Esophagus squamous epithelium (tissue), 5 donors: ENCODE measurements at regions not wholly inside any gene's neighbourhood (a gene's known extent, or its start where the extent isn't known, plus 50 kb on each side); places are given as distances from the start of the nearest gene placed in this dataset.

Experiments
- DNase-seq: peaks from one replicate; lab custom pipeline; 2025; lab: John Stamatoyannopoulos, UW
- H3K27ac ChIP-seq, 4 donors: fragments of 200-600 bp; sonication (generic); one replicate each; pipeline ENCODE4 v1.5.1; 2016 to 2019; ENCODE audit warnings: mild to moderate bottlenecking in 1 of 4
- H3K27me3 ChIP-seq, 4 donors: fragments of 200-600 bp; sonication (generic); 1 replicate in 3 of 4; 2 replicates in 1 of 4; pipeline versions ENCODE4 v1.5.1 to v1.6.0; 2017 to 2021; ENCODE audit warnings: antibody characterized with exemption in 1 of 4
- H3K36me3 ChIP-seq, 3 donors: fragments of 200-600 bp; sonication (generic); one replicate each; pipeline ENCODE4 v1.5.1; 2016 to 2019
- H3K4me1 ChIP-seq, 3 donors: fragments of 200-600 bp; sonication (generic); one replicate each; pipeline ENCODE4 v1.5.1; 2017 to 2019
- H3K4me3 ChIP-seq, 4 donors: fragments of 200-600 bp; sonication (generic); 1 replicate in 3 of 4; 2 replicates in 1 of 4; pipeline ENCODE4 v1.5.1; 2016 to 2019; ENCODE audit warnings: mild to moderate bottlenecking in 2 of 4, moderate library complexity in 1 of 4
- H3K9me3 ChIP-seq, 3 donors: fragments of 200-600 bp; sonication (generic); one replicate each; pipeline ENCODE4 v1.5.1; 2016 to 2019
- POLR2A ChIP-seq, 4 donors: fragments of 450-650 bp; IDR thresholded peaks; one replicate each; pipeline ENCODE4 v1.6.1; 2017; ENCODE audit warnings: antibody characterized with exemption in 4 of 4, mild to moderate bottlenecking in 4 of 4, moderate library complexity in 3 of 4
- WGBS, 2 donors: methylation state at CpG; one replicate each; pipeline ENCODE4 v1.1.5; 2018; 5-methylcytosine and 5-hydroxymethylcytosine counted together
- intact Hi-C: fragments of 100-400 bp; cut with DNase I; formaldehyde crosslinking; loops from one replicate; pipeline ENCODE4 v1.15.0; 2022
- TF ChIP-seq, protein P1 (sequence below), 6 experiments: fragments of 450-650 bp in 4 of 6; fragments of 200-600 bp in 2 of 6; sonication (generic) in 2 of 6; IDR thresholded peaks; one replicate each; pipeline ENCODE4 v1.5.1; 2016 to 2019; ENCODE audit warnings: antibody characterized with exemption in 6 of 6, mild to moderate bottlenecking in 4 of 6, moderate library complexity in 4 of 6
- donor health status: DM: yes; HTN: yes; CAD: no.

DNA sequence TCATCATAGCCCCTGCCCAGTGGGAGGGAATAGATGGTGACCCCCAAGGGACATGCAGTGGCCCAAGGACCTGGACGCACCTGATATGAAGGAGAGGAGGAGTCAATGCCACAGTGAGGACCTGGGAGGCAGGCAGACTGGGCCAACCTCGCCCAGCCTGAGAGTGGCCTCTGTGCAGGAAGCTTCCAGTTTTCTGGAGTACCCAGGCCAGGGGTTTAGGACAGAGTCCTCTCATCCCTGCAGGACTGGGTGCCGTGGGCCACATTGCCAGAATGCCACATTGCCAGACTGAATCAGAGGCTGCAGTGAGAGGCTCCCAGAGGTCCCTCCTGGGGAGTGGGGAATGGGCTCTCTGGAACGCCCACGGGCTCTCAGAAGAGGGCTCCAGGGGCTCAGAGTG lies 82.9 kb upstream of the VSTM2B start:
- H3K4me3 ChIP-seq, result no peak overlapping the region
- peaks cover 0 to 9% (median 0%) of the 10 kb centered on the region in 3 donors for H3K9me3 ChIP-seq
- H3K4me1 ChIP-seq, result no peaks in the 10 kb centered on the region
- 64% methylated on average over 5 of the region's 5 CpGs; no CpG with 5 or more reads in 1 of the 2 donors for WGBS, 2 donors
- no peak for DNase-seq
- intact Hi-C loops, result no loop called here
- H3K36me3 ChIP-seq, result no peaks in the 10 kb centered on the region
- no peak overlapping the region for H3K27ac ChIP-seq
- no peaks in the 10 kb centered on the region for H3K27me3 ChIP-seq
- TF ChIP-seq POLR2A (IDR thresholded peaks at IDR 0.05), result no peak
- TF ChIP-seq, protein P1, sequence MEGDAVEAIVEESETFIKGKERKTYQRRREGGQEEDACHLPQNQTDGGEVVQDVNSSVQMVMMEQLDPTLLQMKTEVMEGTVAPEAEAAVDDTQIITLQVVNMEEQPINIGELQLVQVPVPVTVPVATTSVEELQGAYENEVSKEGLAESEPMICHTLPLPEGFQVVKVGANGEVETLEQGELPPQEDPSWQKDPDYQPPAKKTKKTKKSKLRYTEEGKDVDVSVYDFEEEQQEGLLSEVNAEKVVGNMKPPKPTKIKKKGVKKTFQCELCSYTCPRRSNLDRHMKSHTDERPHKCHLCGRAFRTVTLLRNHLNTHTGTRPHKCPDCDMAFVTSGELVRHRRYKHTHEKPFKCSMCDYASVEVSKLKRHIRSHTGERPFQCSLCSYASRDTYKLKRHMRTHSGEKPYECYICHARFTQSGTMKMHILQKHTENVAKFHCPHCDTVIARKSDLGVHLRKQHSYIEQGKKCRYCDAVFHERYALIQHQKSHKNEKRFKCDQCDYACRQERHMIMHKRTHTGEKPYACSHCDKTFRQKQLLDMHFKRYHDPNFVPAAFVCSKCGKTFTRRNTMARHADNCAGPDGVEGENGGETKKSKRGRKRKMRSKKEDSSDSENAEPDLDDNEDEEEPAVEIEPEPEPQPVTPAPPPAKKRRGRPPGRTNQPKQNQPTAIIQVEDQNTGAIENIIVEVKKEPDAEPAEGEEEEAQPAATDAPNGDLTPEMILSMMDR (IDR thresholded peaks at IDR 0.05), result no peak

DNA sequence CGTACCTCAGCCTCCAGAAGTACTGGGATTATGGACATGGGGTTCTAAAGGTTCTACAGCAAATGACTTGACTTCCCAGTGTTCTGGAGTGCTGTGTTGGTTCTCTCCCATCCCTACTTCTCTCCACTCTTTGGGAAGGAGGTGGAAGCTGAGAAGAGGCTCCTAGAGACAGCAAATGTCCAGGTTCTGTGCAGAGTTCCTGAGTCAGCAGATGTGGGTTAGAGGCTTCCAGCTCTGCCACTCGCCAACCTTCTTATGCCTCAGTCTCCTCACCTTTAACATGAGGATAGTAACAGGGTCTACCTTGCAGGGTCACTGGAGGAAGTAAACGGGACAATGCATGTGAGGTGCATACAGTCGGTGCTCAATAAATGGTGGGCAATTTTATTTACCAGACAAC lies 80.5 kb upstream of the VSTM2B start:
- Histone ChIP-seq H3K9me3 (peaks cover 0 to 4% (median 0%) of the 10 kb centered on the region in 3 donors), H3K27me3 (no peaks in the 10 kb centered on the region), H3K4me3 (no peak overlapping the region), H3K27ac (no peak overlapping the region), H3K36me3 (no peaks in the 10 kb centered on the region), H3K4me1 (no peaks in the 10 kb centered on the region)
- intact Hi-C loops, result no loop called here
- DNase-seq, result no peak
- TF ChIP-seq, protein P1 (IDR thresholded peaks at IDR 0.05), result no peak
- no peak for TF ChIP-seq POLR2A (IDR thresholded peaks at IDR 0.05)
- 54 to 69% methylated on average over 3 of the region's 4 CpGs for WGBS, 2 donors

DNA sequence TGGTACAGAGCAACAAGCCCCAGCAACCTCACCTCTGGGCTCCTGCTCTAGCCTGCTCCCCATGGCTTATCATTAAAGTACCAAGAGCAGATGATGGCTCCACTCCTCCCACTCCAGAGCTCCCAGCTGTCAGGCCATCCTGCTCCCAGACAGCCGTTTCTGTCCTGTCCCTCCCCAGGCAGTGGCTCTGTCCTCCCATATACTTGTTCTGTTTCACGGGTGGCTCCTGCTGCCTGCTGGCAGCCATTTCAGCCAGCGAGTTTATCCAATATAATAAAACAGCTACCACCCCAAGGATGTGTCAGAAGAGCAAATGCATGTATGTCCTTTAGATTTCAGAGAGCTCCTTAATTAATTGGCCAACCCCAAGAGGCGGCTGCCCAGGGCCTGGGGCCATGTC lies 79.4 kb upstream of the VSTM2B start:
- H3K4me1 ChIP-seq, result no peaks in the 10 kb centered on the region
- 66% methylated on average over 4 of the region's 4 CpGs; no CpG with 5 or more reads in 1 of the 2 donors for WGBS, 2 donors
- H3K9me3 ChIP-seq, result no peaks in the 10 kb centered on the region
- H3K27me3 ChIP-seq, result no peaks in the 10 kb centered on the region
- no peak for TF ChIP-seq POLR2A (IDR thresholded peaks at IDR 0.05)
- TF ChIP-seq, protein P1 (IDR thresholded peaks at IDR 0.05), result no peak
- H3K4me3 ChIP-seq, result no peak overlapping the region
- DNase-seq, result no peak
- H3K27ac ChIP-seq, result no peak overlapping the region
- H3K36me3 ChIP-seq, result no peaks in the 10 kb centered on the region
- intact Hi-C loops, result no loop called here

DNA sequence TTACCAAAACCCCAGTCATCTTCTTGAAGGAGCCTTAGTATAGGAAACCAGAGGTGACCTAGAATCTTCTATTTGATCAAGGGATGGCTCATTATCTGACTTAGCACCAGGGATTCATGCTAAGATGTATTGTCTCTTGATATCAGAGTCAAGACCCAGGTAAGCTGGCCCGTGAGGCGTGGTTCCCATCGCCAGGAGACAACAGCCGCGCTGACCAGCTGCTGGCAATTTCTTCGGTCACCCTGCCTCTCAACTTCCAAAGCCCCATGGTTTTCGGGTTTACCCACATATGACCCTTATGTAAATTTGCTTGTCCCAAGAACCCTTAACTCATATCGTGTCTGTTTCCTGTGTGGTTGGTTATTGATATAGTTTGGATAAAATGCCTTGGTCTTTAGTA lies 77.7 kb upstream of the VSTM2B start:
- 87 to 88% methylated on average over 8 of the region's 8 CpGs for WGBS, 2 donors
- H3K27me3 ChIP-seq, result no peaks in the 10 kb centered on the region
- H3K4me1 ChIP-seq, result no peaks in the 10 kb centered on the region
- intact Hi-C loops, result no loop called here
- no peaks in the 10 kb centered on the region for H3K9me3 ChIP-seq
- no peak overlapping the region for H3K4me3 ChIP-seq
- no peak for DNase-seq
- H3K36me3 ChIP-seq, result no peaks in the 10 kb centered on the region
- TF ChIP-seq, protein P1 (IDR thresholded peaks at IDR 0.05), result no peak
- no peak for TF ChIP-seq POLR2A (IDR thresholded peaks at IDR 0.05)
- no peak overlapping the region for H3K27ac ChIP-seq

DNA sequence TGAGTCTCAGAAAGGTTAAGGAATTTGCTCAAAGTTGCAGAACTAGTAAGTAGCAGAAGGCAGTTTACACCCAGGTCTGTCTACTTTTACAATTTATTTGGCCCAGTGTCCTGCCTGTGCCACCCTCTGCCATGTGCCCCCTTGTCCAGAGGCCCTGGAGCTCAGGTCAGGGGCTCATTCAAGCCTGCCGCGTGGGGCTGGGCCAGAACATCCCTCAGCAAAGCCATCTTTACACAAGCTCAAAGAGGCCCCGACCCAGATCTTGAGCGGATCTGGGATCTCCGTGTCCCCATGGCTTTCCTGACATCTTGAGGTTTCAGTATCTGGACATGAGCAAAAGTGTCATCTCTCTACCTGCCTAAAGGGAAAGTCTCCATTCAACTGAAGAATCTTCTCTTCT lies 76.4 kb upstream of the VSTM2B start:
- intact Hi-C loops, result no loop called here
- TF ChIP-seq, protein P1 (IDR thresholded peaks at IDR 0.05), result no peak
- no peak for TF ChIP-seq POLR2A (IDR thresholded peaks at IDR 0.05)
- Histone ChIP-seq H3K4me3 (no peak overlapping the region), H3K27me3 (peaks cover 0 to 3% (median 0%) of the 10 kb centered on the region in 4 donors), H3K36me3 (no peaks in the 10 kb centered on the region), H3K9me3 (no peaks in the 10 kb centered on the region), H3K27ac (no peak overlapping the region), H3K4me1 (no peaks in the 10 kb centered on the region)
- WGBS, 2 donors, result 77 to 90% methylated on average over 5 of the region's 5 CpGs
- DNase-seq, result no peak
